HFF-Myc (cell line): ENCODE measurements at regions not wholly inside any gene's neighbourhood (a gene's known extent, or its start where the extent isn't known, plus 50 kb on each side); places are given as distances from the start of the nearest gene placed in this dataset.

Experiments used
- DNase-seq: peaks from one replicate; pipeline ENCODE4 v3.0.0-alpha.2; 2011; ENCODE audit warnings: low read depth; ENCODE audit errors: extremely low read depth
- H3K4me3 ChIP-seq: replicated peaks from 2 replicates; pipeline ENCODE4 v1.5.1; 2011; ENCODE audit warnings: low read depth, mild to moderate bottlenecking, control low read depth, low read length
- CTCF ChIP-seq: IDR thresholded peaks from 2 replicates; pipeline ENCODE4 v1.5.1; 2012; ENCODE audit warnings: mild to moderate bottlenecking, low read depth, low read length, control low read depth; ENCODE audit errors: missing control alignments

- no peak overlapping the region for H3K4me3 ChIP-seq
- TF ChIP-seq CTCF = no peak
- DNase-seq = no peak
Observed at GRCh38 chr18:51426996-51427395, 229.5 kb upstream of the MEX3C start.

GRCh38 chr18:51429644-51430043 lies 232.2 kb upstream of the MEX3C start:
- TF ChIP-seq CTCF = no peak
- no peak for DNase-seq
- H3K4me3 ChIP-seq = no peak overlapping the region

- TF ChIP-seq CTCF = no peak
- H3K4me3 ChIP-seq = no peak overlapping the region
- DNase-seq = no peak
Observed at GRCh38 chr18:51430538-51430937, 233.1 kb upstream of the MEX3C start.

DNA sequence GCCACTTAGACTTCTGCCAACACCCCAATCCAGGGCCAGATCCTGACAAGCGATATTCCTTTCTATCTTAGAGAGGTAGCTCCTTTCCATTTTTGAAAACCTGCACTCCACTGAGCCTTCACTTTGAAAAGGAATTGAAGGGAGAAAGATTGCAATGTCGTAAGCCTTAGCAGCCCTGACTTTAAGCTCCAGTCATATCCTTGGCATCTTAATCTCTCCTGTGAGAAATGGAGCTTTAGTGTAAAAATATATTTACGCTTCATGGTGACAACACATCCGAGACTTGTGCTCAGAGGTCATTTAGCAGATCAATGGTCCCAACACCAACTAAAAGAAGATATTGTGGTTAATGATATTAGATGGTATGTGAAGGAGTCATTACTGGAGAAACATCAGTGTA lies 235.8 kb upstream of the MEX3C start:
- H3K4me3 ChIP-seq = no peak overlapping the region
- no peak for TF ChIP-seq CTCF
- no peak for DNase-seq

GRCh38 chr18:51433881-51434280 lies 236.4 kb upstream of the MEX3C start:
- H3K4me3 ChIP-seq = no peak overlapping the region
- DNase-seq = no peak
- TF ChIP-seq CTCF = no peak

DNA sequence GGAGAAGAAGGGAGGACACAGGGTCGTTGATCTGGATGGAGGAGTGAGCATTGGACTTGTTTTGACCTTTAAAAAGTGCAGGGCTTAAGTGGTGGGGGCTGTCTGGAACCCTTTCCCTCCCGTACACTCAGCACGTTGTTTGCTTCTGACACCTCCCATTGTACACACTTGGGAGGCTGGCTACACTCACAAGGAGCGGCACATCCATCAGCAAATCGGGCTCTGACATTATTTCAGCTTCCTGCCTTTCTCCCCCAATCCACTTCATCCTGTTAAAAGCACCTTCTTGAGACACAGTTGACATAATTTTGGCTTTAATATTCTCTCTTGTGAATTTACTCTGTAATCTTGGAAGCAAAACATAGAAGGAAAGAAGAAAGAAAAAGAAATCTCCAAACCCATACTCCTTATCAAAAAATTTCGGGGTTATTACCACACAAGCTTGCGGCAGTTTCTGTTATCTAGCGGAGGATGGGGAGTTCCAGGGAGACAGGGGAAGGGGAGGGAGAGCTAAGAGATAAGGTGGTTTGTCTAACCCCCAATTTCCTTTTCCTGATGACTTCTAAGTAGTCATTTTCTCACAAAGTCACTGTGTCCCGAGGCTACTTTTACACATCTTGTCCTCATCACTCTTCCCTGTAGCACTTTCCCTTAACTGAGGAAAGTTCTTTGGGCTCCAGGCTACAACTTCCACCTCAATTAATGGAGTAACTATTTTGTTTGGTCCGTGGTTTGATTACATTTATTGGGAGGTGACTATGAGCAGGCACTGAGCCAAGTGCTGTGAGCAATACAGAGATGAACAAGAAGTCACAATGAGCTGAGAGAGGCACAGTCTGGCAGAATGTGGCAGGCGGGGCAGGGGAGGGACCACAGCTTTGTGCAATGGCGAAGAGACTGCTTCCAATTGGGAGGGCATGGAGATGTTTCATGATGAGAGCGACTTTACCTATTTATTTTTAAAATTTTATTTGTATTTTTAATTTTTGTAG lies 240.1 kb upstream of the MEX3C start:
- H3K4me3 ChIP-seq = no peak overlapping the region
- TF ChIP-seq CTCF = no peak
- DNase-seq = no peak

GRCh38 chr18:51438797-51439350 lies 241.4 kb upstream of the MEX3C start:
- DNase-seq = no peak
- H3K4me3 ChIP-seq = no peak overlapping the region
- no peak for TF ChIP-seq CTCF
